ENCODE measurements at regions not wholly inside any gene's neighbourhood (a gene's known extent, or its start where the extent isn't known, plus 50 kb on each side); places are given as distances from the start of the nearest gene placed in this dataset.

- Histone ChIP-seq H3K27me3 (replicated peaks; ENCODE audit: insufficient read depth) (no peaks in the 10 kb centered on the region), H3K9me3 (no peaks in the 10 kb centered on the region), H3K4me1 (ENCODE audit: control insufficient read depth in 1 of 2, low read depth in 2 of 2) (no peaks in the 10 kb centered on the region), H3K36me3 (no peaks in the 10 kb centered on the region), H3K4me3 (no peak overlapping the region), H3K27ac (no peak overlapping the region)
- TF ChIP-seq CTCF (IDR thresholded peaks at IDR 0.05): no peak
- ATAC-seq (ENCODE audit: insufficient number of reproducible peaks, low FRiP score, low read depth) (no peak), DNase-seq (ENCODE audit: low spot score) (no peak)
These were observed 773.2 kb downstream of the FRK start for GRCh38 chr6:115287467-115287866.

- Histone ChIP-seq H3K4me3 (no peak overlapping the region), H3K9me3 (no peaks in the 10 kb centered on the region), H3K4me1 (ENCODE audit: control insufficient read depth in 1 of 2, low read depth in 2 of 2) (no peaks in the 10 kb centered on the region), H3K27ac (no peak overlapping the region), H3K36me3 (no peaks in the 10 kb centered on the region), H3K27me3 (replicated peaks; ENCODE audit: insufficient read depth) (no peaks in the 10 kb centered on the region)
- DNase-seq (ENCODE audit: low spot score) (no peak), ATAC-seq (ENCODE audit: insufficient number of reproducible peaks, low FRiP score, low read depth) (no peak)
- no peak for TF ChIP-seq CTCF (IDR thresholded peaks at IDR 0.05)
These were observed 783.7 kb downstream of the FRK start for GRCh38 chr6:115276881-115277565.

- no peaks in the 10 kb centered on the region for H3K27me3 ChIP-seq (replicated peaks; ENCODE audit: insufficient read depth)
- no peak for ATAC-seq (ENCODE audit: insufficient number of reproducible peaks, low FRiP score, low read depth)
- TF ChIP-seq CTCF (IDR thresholded peaks at IDR 0.05): no peak
These were observed 788.4 kb downstream of the FRK start for GRCh38 chr6:115272311-115272710.

GRCh38 chr6:115271434-115271833, 789.3 kb downstream of the FRK start:
- DNase-seq (ENCODE audit: low spot score): no peak
- Histone ChIP-seq H3K9me3 (no peaks in the 10 kb centered on the region), H3K4me1 (ENCODE audit: control insufficient read depth in 1 of 2, low read depth in 2 of 2) (no peaks in the 10 kb centered on the region), H3K4me3 (no peak overlapping the region), H3K27ac (no peak overlapping the region), H3K36me3 (no peaks in the 10 kb centered on the region), H3K27me3 (replicated peaks; ENCODE audit: insufficient read depth) (no peaks in the 10 kb centered on the region)
- TF ChIP-seq CTCF (IDR thresholded peaks at IDR 0.05): no peak
- ATAC-seq (ENCODE audit: insufficient number of reproducible peaks, low FRiP score, low read depth): no peak

More at GRCh38 chr6:115272311-115272710, 788.4 kb downstream of the FRK start:
- Histone ChIP-seq H3K4me3 (no peak overlapping the region), H3K36me3 (no peaks in the 10 kb centered on the region), H3K4me1 (ENCODE audit: control insufficient read depth in 1 of 2, low read depth in 2 of 2) (no peaks in the 10 kb centered on the region), H3K27ac (no peak overlapping the region), H3K9me3 (no peaks in the 10 kb centered on the region)
- no peak for DNase-seq (ENCODE audit: low spot score)

GRCh38 chr6:115270953-115271352, 789.7 kb downstream of the FRK start:
- no peak for TF ChIP-seq CTCF (IDR thresholded peaks at IDR 0.05)
- Histone ChIP-seq H3K36me3 (no peaks in the 10 kb centered on the region), H3K27me3 (replicated peaks; ENCODE audit: insufficient read depth) (no peaks in the 10 kb centered on the region), H3K4me3 (no peak overlapping the region), H3K27ac (no peak overlapping the region), H3K9me3 (no peaks in the 10 kb centered on the region), H3K4me1 (ENCODE audit: control insufficient read depth in 1 of 2, low read depth in 2 of 2) (no peaks in the 10 kb centered on the region)
- DNase-seq (ENCODE audit: low spot score): no peak
- ATAC-seq (ENCODE audit: insufficient number of reproducible peaks, low FRiP score, low read depth): no peak

All from thoracic aorta (tissue), 2 donors.